ENCODE measurements at regions not wholly inside any gene's neighbourhood (a gene's known extent, or its start where the extent isn't known, plus 50 kb on each side); places are given as distances from the start of the nearest gene placed in this dataset.

DNA sequence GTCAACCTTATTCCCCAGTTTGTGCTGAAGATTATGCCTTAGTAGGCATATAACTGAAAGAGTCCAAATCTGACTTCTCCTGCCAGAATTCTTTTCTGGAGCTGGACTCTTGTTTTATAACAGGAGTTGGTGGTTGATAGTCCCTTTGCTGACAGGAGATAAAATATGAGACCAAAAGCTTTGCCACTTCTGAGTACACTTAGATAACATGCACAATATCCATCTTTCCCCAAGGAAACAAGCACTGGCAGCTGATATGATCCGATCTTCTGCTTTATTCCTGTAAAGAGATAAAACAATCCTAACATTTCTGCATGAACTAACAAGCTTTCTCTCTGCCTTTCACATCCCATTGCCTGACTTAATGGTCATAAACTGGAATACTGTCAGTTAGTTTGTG, 1265.4 kb upstream of the ADGRB3 start:
- H3K4me3 ChIP-seq (ENCODE audit: low read length) = no peak overlapping the region
- no peak for DNase-seq (ENCODE audit: low read depth)
- TF ChIP-seq, protein P1, sequence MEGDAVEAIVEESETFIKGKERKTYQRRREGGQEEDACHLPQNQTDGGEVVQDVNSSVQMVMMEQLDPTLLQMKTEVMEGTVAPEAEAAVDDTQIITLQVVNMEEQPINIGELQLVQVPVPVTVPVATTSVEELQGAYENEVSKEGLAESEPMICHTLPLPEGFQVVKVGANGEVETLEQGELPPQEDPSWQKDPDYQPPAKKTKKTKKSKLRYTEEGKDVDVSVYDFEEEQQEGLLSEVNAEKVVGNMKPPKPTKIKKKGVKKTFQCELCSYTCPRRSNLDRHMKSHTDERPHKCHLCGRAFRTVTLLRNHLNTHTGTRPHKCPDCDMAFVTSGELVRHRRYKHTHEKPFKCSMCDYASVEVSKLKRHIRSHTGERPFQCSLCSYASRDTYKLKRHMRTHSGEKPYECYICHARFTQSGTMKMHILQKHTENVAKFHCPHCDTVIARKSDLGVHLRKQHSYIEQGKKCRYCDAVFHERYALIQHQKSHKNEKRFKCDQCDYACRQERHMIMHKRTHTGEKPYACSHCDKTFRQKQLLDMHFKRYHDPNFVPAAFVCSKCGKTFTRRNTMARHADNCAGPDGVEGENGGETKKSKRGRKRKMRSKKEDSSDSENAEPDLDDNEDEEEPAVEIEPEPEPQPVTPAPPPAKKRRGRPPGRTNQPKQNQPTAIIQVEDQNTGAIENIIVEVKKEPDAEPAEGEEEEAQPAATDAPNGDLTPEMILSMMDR (IDR thresholded peaks at IDR 0.05; ENCODE audit: insufficient read depth, low read depth, low read length, missing control alignments) = no peak

GRCh38 chr6:67362976-67363375, 1272.1 kb upstream of the ADGRB3 start:
- TF ChIP-seq, protein P1 (IDR thresholded peaks at IDR 0.05; ENCODE audit: insufficient read depth, low read depth, low read length, missing control alignments) = no peak
- peak; percentile 13 for DNase-seq (ENCODE audit: low read depth)
- H3K4me3 ChIP-seq (ENCODE audit: low read length) = no peak overlapping the region

GRCh38 chr6:67361264-67361663, 1273.8 kb upstream of the ADGRB3 start:
- H3K4me3 ChIP-seq (ENCODE audit: low read length) = no peak overlapping the region
- TF ChIP-seq, protein P1 (IDR thresholded peaks at IDR 0.05; ENCODE audit: insufficient read depth, low read depth, low read length, missing control alignments) = no peak
- DNase-seq (ENCODE audit: low read depth) = no peak

DNA sequence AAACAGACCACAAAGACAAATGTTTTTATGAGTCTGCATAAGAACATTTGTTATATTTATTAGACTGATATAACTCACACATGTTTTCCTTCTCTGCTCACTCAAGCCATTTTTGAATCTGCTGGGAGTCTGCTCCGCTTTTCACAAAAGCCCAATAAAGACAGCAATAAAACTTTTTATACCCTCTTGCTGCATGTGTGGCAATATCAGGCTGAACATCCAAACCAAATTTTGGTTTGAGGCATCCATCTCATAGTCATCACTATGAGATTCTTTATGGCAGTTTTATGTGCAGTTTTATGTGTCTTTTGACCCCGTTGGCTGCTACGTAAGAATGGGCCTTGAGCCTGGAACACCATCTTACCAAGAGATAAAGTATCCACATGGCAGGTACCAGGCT, 1276.8 kb upstream of the ADGRB3 start:
- TF ChIP-seq, protein P1 (IDR thresholded peaks at IDR 0.05; ENCODE audit: insufficient read depth, low read depth, low read length, missing control alignments) = no peak
- DNase-seq (ENCODE audit: low read depth) = no peak
- H3K4me3 ChIP-seq (ENCODE audit: low read length) = no peak overlapping the region

- H3K4me3 ChIP-seq (ENCODE audit: low read length) = no peak overlapping the region
- DNase-seq (ENCODE audit: low read depth) = no peak
- TF ChIP-seq, protein P1 (IDR thresholded peaks at IDR 0.05; ENCODE audit: insufficient read depth, low read depth, low read length, missing control alignments) = no peak
Observed at GRCh38 chr6:67353861-67354260, 1281.2 kb upstream of the ADGRB3 start.

- TF ChIP-seq, protein P1 (IDR thresholded peaks at IDR 0.05; ENCODE audit: insufficient read depth, low read depth, low read length, missing control alignments) = no peak
- no peak for DNase-seq (ENCODE audit: low read depth)
- H3K4me3 ChIP-seq (ENCODE audit: low read length) = no peak overlapping the region
Observed at GRCh38 chr6:67352717-67353116, 1282.4 kb upstream of the ADGRB3 start.

- DNase-seq (ENCODE audit: low read depth) = no peak
- TF ChIP-seq, protein P1 (IDR thresholded peaks at IDR 0.05; ENCODE audit: insufficient read depth, low read depth, low read length, missing control alignments) = no peak
- H3K4me3 ChIP-seq (ENCODE audit: low read length) = no peak overlapping the region
Observed at GRCh38 chr6:67350729-67351128, 1284.4 kb upstream of the ADGRB3 start.
